Activated CD4-positive, alpha-beta memory T cell treated with anti-CD3 and anti-CD28 coated beads, Interleukin-2, amount 10 ng/mL, durations not matched to agents 7 days and 5 days (primary cell): ENCODE measurements at regions not wholly inside any gene's neighbourhood (a gene's known extent, or its start where the extent isn't known, plus 50 kb on each side); places are given as distances from the start of the nearest gene placed in this dataset.
"Not testable (repeated sequence)": the region's sequence is repeated elsewhere in the genome, so short reads cannot be mapped to it uniquely, and the experiment has no call there.

Experiments
- CTCF ChIA-PET: fragments of 350-600 bp; sonication (Branson Sonifier 250); formaldehyde crosslinking; loops from one replicate; lab custom pipeline; 2021; ENCODE audit warnings: antibody characterized with exemption, inconsistent platforms; lab: Charles Lee
- POLR2A ChIA-PET: fragments of 350-600 bp; sonication (Branson Sonifier 250); formaldehyde crosslinking; loops from one replicate; lab custom pipeline; 2021; ENCODE audit warnings: antibody characterized with exemption; lab: Charles Lee
- DNase-seq: peaks from one replicate; pipeline ENCODE4 v3.0.0-alpha.2; 2020
- H3K27ac Mint-ChIP-seq: one replicate; pipeline ENCODE4 v1.8.0; 2021; ENCODE audit warnings: mild to moderate bottlenecking, mixed read lengths
- H3K27me3 Mint-ChIP-seq: one replicate; pipeline ENCODE4 v1.8.0; 2021; ENCODE audit warnings: mixed read lengths
- H3K36me3 Mint-ChIP-seq: one replicate; pipeline ENCODE4 v1.8.0; 2021; ENCODE audit warnings: low read depth, mixed read lengths
- H3K4me1 Mint-ChIP-seq: one replicate; pipeline ENCODE4 v1.8.0; 2021; ENCODE audit warnings: mixed read lengths
- H3K4me3 Mint-ChIP-seq: one replicate; pipeline ENCODE4 v1.8.0; 2021; ENCODE audit warnings: mild to moderate bottlenecking, mixed read lengths
- H3K9me3 Mint-ChIP-seq: one replicate; pipeline ENCODE4 v1.8.0; 2021; ENCODE audit warnings: mixed read lengths

GRCh38 chr10:33968983-33969382 is 634.5 kb upstream of the NRP1 start:
- Mint-ChIP-seq H3K27ac (no peak overlapping the region), H3K36me3 (no peaks in the 10 kb centered on the region), H3K9me3 (no peaks in the 10 kb centered on the region), H3K27me3 (no peaks in the 10 kb centered on the region), H3K4me1 (no peaks in the 10 kb centered on the region), H3K4me3 (no peak overlapping the region)
- ChIA-PET CTCF (no interaction called here), POLR2A (no interaction called here)
- no peak for DNase-seq

GRCh38 chr10:33967606-33968120 is 633.2 kb upstream of the NRP1 start:
- Mint-ChIP-seq H3K36me3 (no peaks in the 10 kb centered on the region), H3K9me3 (no peaks in the 10 kb centered on the region), H3K4me3 (no peak overlapping the region), H3K27me3 (no peaks in the 10 kb centered on the region), H3K4me1 (no peaks in the 10 kb centered on the region), H3K27ac (no peak overlapping the region)
- POLR2A ChIA-PET: no interaction called here
- no peak for DNase-seq
- CTCF ChIA-PET: no interaction called here

DNA sequence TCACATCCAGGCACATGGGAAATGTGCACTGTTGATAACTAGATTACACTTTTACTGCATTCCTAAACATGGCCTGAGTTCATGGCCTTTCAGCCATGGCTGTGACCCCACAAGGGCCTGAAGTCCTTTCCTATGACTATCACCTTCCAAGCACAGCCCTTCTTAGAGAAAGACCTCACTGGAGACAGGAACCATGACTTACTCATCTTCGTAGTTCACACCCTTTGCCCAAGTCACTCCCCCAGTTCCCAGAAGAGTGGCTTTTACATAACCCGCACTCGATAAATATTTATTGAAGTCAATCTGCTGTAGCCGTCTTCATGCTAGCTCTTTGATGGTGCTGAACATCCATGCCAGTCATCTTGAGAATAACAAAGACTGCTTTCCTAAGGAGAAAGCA is 632.5 kb upstream of the NRP1 start:
- DNase-seq: no peak
- no peak overlapping the region for H3K4me3 Mint-ChIP-seq
- ChIA-PET CTCF (no interaction called here), POLR2A (no interaction called here)
- H3K9me3 Mint-ChIP-seq: no peaks in the 10 kb centered on the region
- no peaks in the 10 kb centered on the region for H3K36me3 Mint-ChIP-seq
- no peak overlapping the region for H3K27ac Mint-ChIP-seq
- H3K27me3 Mint-ChIP-seq: no peaks in the 10 kb centered on the region
- no peaks in the 10 kb centered on the region for H3K4me1 Mint-ChIP-seq

- H3K36me3 Mint-ChIP-seq: no peaks in the 10 kb centered on the region
- H3K27ac Mint-ChIP-seq: no peak overlapping the region
- H3K4me1 Mint-ChIP-seq: no peaks in the 10 kb centered on the region
- no peaks in the 10 kb centered on the region for H3K9me3 Mint-ChIP-seq
- ChIA-PET CTCF (no interaction called here), POLR2A (no interaction called here)
- H3K27me3 Mint-ChIP-seq: no peaks in the 10 kb centered on the region
- no peak for DNase-seq
- no peak overlapping the region for H3K4me3 Mint-ChIP-seq
Measured at GRCh38 chr10:33965795-33966581, 631.5 kb upstream of the NRP1 start.

DNA sequence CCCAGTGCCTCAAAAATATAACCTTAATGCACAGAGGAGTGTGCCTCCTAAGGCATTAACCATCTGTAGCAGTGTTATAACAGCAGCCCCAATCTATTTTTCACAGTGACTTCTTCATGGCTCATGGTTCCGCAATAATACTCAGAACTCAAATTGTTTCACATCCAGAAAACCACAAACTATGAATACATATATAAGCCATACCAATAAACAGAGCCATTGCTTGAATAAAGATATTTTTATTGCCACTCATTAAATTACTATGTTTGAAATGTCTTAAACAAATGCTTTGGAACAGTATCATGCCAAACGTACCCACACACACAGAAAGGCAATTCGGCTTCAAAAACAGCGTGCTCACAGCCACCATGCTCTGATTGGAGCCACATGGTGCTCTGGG is 629.3 kb upstream of the NRP1 start:
- CTCF ChIA-PET: no interaction called here
- no peak overlapping the region for H3K27ac Mint-ChIP-seq
- no peaks in the 10 kb centered on the region for H3K4me1 Mint-ChIP-seq
- no peak overlapping the region for H3K4me3 Mint-ChIP-seq
- DNase-seq: no peak
- POLR2A ChIA-PET: no interaction called here
- H3K9me3 Mint-ChIP-seq: no peaks in the 10 kb centered on the region
- H3K36me3 Mint-ChIP-seq: no peaks in the 10 kb centered on the region
- no peaks in the 10 kb centered on the region for H3K27me3 Mint-ChIP-seq

DNA sequence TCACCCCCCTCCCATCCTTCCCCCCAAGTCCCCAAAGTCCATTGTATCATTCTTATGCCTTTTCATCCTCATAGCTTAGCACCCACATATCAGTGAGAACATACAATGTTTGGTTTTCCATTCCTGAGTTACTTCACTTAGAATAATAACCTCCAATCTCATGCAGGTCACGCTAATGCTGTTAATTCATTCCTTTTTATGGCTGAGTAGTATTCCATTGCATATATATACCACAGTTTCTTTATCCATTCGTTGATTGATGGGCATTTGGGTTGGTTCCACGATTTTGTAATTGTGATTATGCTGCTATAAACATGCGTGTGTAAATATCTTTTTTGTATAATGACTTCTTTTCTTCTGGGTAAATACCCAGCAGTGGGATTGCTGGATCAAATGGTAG is 621.9 kb upstream of the NRP1 start:
- H3K4me3 Mint-ChIP-seq, DNase-seq, H3K27me3 Mint-ChIP-seq, H3K9me3 Mint-ChIP-seq, H3K4me1 Mint-ChIP-seq, POLR2A ChIA-PET, H3K36me3 Mint-ChIP-seq, CTCF ChIA-PET, H3K27ac Mint-ChIP-seq: not testable (repeated sequence)

GRCh38 chr10:33955676-33956075 is 621.2 kb upstream of the NRP1 start:
- no peaks in the 10 kb centered on the region for H3K27me3 Mint-ChIP-seq
- H3K4me3 Mint-ChIP-seq: no peak overlapping the region
- H3K36me3 Mint-ChIP-seq: no peaks in the 10 kb centered on the region
- H3K4me1 Mint-ChIP-seq: no peaks in the 10 kb centered on the region
- no peak for DNase-seq
- CTCF ChIA-PET: no interaction called here
- POLR2A ChIA-PET: no interaction called here
- H3K9me3 Mint-ChIP-seq: no peaks in the 10 kb centered on the region
- H3K27ac Mint-ChIP-seq: no peak overlapping the region

- no peak for DNase-seq
- Mint-ChIP-seq H3K27ac (no peak overlapping the region), H3K27me3 (no peaks in the 10 kb centered on the region), H3K36me3 (no peaks in the 10 kb centered on the region), H3K4me3 (no peak overlapping the region), H3K9me3 (no peaks in the 10 kb centered on the region), H3K4me1 (no peaks in the 10 kb centered on the region)
- POLR2A ChIA-PET: no interaction called here
- CTCF ChIA-PET: no interaction called here
Measured at GRCh38 chr10:33952692-33953360, 618.4 kb upstream of the NRP1 start.

- Mint-ChIP-seq H3K36me3 (no peaks in the 10 kb centered on the region), H3K4me1 (no peaks in the 10 kb centered on the region), H3K27me3 (no peaks in the 10 kb centered on the region), H3K9me3 (no peaks in the 10 kb centered on the region), H3K27ac (no peak overlapping the region), H3K4me3 (no peak overlapping the region)
- ChIA-PET POLR2A (no interaction called here), CTCF (no interaction called here)
- DNase-seq: no peak
Measured at GRCh38 chr10:33950206-33950605, 615.7 kb upstream of the NRP1 start.

DNA sequence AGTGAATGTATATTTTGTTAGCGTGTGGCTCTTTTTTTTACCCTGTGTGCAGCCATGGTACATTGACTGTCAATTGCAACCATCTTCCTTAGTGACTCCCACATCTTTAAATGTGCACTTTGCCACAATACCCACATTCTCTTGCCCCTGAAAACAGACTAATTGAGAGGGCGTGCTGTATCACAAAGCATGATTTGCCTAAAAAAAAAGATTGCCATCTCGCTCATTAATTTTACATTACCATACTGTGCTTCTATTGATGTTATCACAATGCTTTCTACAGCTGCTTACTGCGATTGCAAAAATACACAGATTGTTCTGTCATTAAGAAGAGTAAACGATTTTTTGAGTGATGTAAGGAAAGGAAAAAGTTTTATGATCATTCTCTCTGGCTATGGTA is 613.1 kb upstream of the NRP1 start:
- Mint-ChIP-seq H3K9me3 (no peaks in the 10 kb centered on the region), H3K4me3 (no peak overlapping the region), H3K36me3 (no peaks in the 10 kb centered on the region), H3K27me3 (no peaks in the 10 kb centered on the region), H3K4me1 (no peaks in the 10 kb centered on the region), H3K27ac (no peak overlapping the region)
- CTCF ChIA-PET: no interaction called here
- no peak for DNase-seq
- POLR2A ChIA-PET: no interaction called here

- no peaks in the 10 kb centered on the region for H3K27me3 Mint-ChIP-seq
- no peaks in the 10 kb centered on the region for H3K36me3 Mint-ChIP-seq
- H3K4me3 Mint-ChIP-seq: no peak overlapping the region
- no peaks in the 10 kb centered on the region for H3K4me1 Mint-ChIP-seq
- ChIA-PET CTCF (no interaction called here), POLR2A (no interaction called here)
- no peak for DNase-seq
- no peaks in the 10 kb centered on the region for H3K9me3 Mint-ChIP-seq
- no peak overlapping the region for H3K27ac Mint-ChIP-seq
Measured at GRCh38 chr10:33945051-33945450, 610.6 kb upstream of the NRP1 start.

DNA sequence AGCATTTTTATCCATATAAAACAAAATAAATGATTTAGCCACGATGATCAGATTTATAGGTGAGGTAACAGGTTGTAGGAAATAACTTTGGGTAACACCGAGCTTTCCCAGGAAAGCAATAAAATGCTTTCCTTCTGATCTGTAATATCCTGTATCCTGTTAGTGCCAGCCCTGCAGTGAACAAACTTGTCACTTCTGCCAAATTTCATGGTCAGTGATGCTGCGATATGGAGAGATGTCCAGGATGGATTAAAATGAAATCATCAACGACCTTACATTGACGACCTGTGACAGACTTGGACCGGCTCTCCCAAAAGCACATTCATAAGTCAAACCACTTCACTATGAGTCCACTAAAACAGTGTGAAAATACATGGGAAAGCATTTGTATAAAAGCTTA is 608.0 kb upstream of the NRP1 start:
- POLR2A ChIA-PET: no interaction called here
- no peaks in the 10 kb centered on the region for H3K27me3 Mint-ChIP-seq
- CTCF ChIA-PET: no interaction called here
- H3K27ac Mint-ChIP-seq: no peak overlapping the region
- no peak for DNase-seq
- H3K9me3 Mint-ChIP-seq: no peaks in the 10 kb centered on the region
- H3K4me1 Mint-ChIP-seq: no peaks in the 10 kb centered on the region
- no peak overlapping the region for H3K4me3 Mint-ChIP-seq
- no peaks in the 10 kb centered on the region for H3K36me3 Mint-ChIP-seq

- Mint-ChIP-seq H3K4me3 (no peak overlapping the region), H3K27ac (no peak overlapping the region), H3K27me3 (no peaks in the 10 kb centered on the region), H3K9me3 (no peaks in the 10 kb centered on the region), H3K4me1 (no peaks in the 10 kb centered on the region), H3K36me3 (no peaks in the 10 kb centered on the region)
- ChIA-PET POLR2A (no interaction called here), CTCF (no interaction called here)
- DNase-seq: no peak
Measured at GRCh38 chr10:33939892-33940291, 605.4 kb upstream of the NRP1 start.

DNA sequence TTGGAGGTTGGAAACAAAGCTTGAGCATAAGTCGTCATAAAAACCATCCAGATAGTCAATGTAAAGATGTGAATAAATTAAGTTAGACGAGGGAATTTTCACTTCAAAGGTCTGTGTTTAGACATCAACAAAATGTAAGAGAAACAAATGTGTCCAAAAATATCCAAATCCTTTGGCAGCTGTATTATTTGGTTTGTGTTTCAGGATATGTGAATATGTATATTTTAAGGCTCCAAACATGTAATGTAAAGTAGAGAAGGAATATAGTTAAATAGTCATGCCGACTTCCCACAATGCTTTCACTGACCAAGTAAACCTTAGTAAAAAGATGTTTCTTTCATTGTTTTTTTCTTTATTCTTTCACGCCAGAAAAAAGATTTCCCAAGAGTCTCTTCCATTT is 604.9 kb upstream of the NRP1 start:
- no peak for DNase-seq
- ChIA-PET CTCF (no interaction called here), POLR2A (no interaction called here)
- no peak overlapping the region for H3K4me3 Mint-ChIP-seq
- no peaks in the 10 kb centered on the region for H3K36me3 Mint-ChIP-seq
- no peaks in the 10 kb centered on the region for H3K9me3 Mint-ChIP-seq
- H3K4me1 Mint-ChIP-seq: no peaks in the 10 kb centered on the region
- H3K27me3 Mint-ChIP-seq: no peaks in the 10 kb centered on the region
- H3K27ac Mint-ChIP-seq: no peak overlapping the region
